ENCODE measurements at regions not wholly inside any gene's neighbourhood (a gene's known extent, or its start where the extent isn't known, plus 50 kb on each side); places are given as distances from the start of the nearest gene placed in this dataset.
"Not testable (repeated sequence)": the region's sequence is repeated elsewhere in the genome, so short reads cannot be mapped to it uniquely, and the experiment has no call there.

- DNase-seq (no peak), ATAC-seq (no peak)
- 43 to 62% methylated on average over 2 to 3 of the region's 3 CpGs for WGBS, 2 donors
- Histone ChIP-seq H3K27me3 (no peaks in the 10 kb centered on the region), H3K27ac (no peak overlapping the region), H3K4me3 (no peak overlapping the region), H3K4me1 (no peaks in the 10 kb centered on the region), H3K9me3 (no peaks in the 10 kb centered on the region), H3K36me3 (replicated peaks in 1 of 2; ENCODE audit: insufficient read depth in 1 of 2, low read depth in 2 of 2) (no peaks in the 10 kb centered on the region)
- intact Hi-C loops (cut with DNase I): no loop called here
- TF ChIP-seq POLR2A (IDR thresholded peaks at IDR 0.05) (no peak), CTCF (IDR thresholded peaks at IDR 0.05) (no peak)
Observed at GRCh38 chrX:112931478-112931877, 90.8 kb upstream of the AMOT start.

- WGBS, 2 donors: 33 to 56% methylated on average over 1 of the region's 1 CpG
- H3K27me3 ChIP-seq; DNase-seq; ATAC-seq; H3K27ac ChIP-seq; H3K36me3 ChIP-seq (replicated peaks in 1 of 2; ENCODE audit: insufficient read depth in 1 of 2, low read depth in 2 of 2); H3K9me3 ChIP-seq; H3K4me3 ChIP-seq; H3K4me1 ChIP-seq; intact Hi-C loops (cut with DNase I): not testable (repeated sequence)
Observed at GRCh38 chrX:112923381-112923780, 82.8 kb upstream of the AMOT start.

GRCh38 chrX:112913807-112914206, 73.2 kb upstream of the AMOT start:
- ATAC-seq (no peak), DNase-seq (no peak)
- H3K36me3 ChIP-seq (replicated peaks in 1 of 2; ENCODE audit: insufficient read depth in 1 of 2, low read depth in 2 of 2): no peaks in the 10 kb centered on the region
- H3K4me1 ChIP-seq: no peaks in the 10 kb centered on the region
- H3K4me3 ChIP-seq: no peak overlapping the region
- H3K27me3 ChIP-seq: no peaks in the 10 kb centered on the region
- no peak overlapping the region for H3K27ac ChIP-seq
- TF ChIP-seq POLR2A (IDR thresholded peaks at IDR 0.05) (no peak), CTCF (IDR thresholded peaks at IDR 0.05) (no peak)
- no peaks in the 10 kb centered on the region for H3K9me3 ChIP-seq
- intact Hi-C loops (cut with DNase I): no loop called here

GRCh38 chrX:112910418-112910817, 69.8 kb upstream of the AMOT start:
- Histone ChIP-seq H3K4me3 (no peak overlapping the region), H3K9me3 (no peaks in the 10 kb centered on the region), H3K4me1 (no peaks in the 10 kb centered on the region), H3K36me3 (replicated peaks in 1 of 2; ENCODE audit: insufficient read depth in 1 of 2, low read depth in 2 of 2) (no peaks in the 10 kb centered on the region), H3K27ac (no peak overlapping the region), H3K27me3 (no peaks in the 10 kb centered on the region)
- TF ChIP-seq CTCF (IDR thresholded peaks at IDR 0.05) (no peak), POLR2A (IDR thresholded peaks at IDR 0.05) (no peak)
- intact Hi-C loops (cut with DNase I): no loop called here
- no peak for ATAC-seq
- DNase-seq: no peak

- Histone ChIP-seq H3K9me3 (no peaks in the 10 kb centered on the region), H3K4me3 (no peak overlapping the region), H3K4me1 (no peaks in the 10 kb centered on the region), H3K27me3 (no peaks in the 10 kb centered on the region), H3K27ac (no peak overlapping the region), H3K36me3 (replicated peaks in 1 of 2; ENCODE audit: insufficient read depth in 1 of 2, low read depth in 2 of 2) (no peaks in the 10 kb centered on the region)
- DNase-seq (no peak), ATAC-seq (no peak)
- intact Hi-C loops (cut with DNase I): no loop called here
- TF ChIP-seq POLR2A (IDR thresholded peaks at IDR 0.05) (no peak), CTCF (IDR thresholded peaks at IDR 0.05) (no peak)
- 54 to 57% methylated on average over 3 of the region's 3 CpGs for WGBS, 2 donors
Observed at GRCh38 chrX:112901869-112902725, 61.5 kb upstream of the AMOT start.
